SK-N-SH treated with all-trans-retinoic acid at 6 μM for 48 hours (cell line): ENCODE measurements at regions not wholly inside any gene's neighbourhood (a gene's known extent, or its start where the extent isn't known, plus 50 kb on each side); places are given as distances from the start of the nearest gene placed in this dataset.

Experiments used
- CREB5 ChIP-seq: fragments of 250-450 bp; sonication (Bioruptor Pico); IDR thresholded peaks from 2 replicates; pipeline ENCODE4 v1.5.1; 2020; ENCODE audit warnings: low read depth, mild to moderate bottlenecking, moderate library complexity
- CSDC2 ChIP-seq: fragments of 250-450 bp; sonication (Bioruptor Pico); IDR thresholded peaks from 2 replicates; pipeline ENCODE4 v1.5.0; 2020; ENCODE audit warnings: mild to moderate bottlenecking, moderate library complexity
- GLIS3 ChIP-seq: fragments of 250-450 bp; sonication (Bioruptor Pico); IDR thresholded peaks from 2 replicates; pipeline ENCODE4 v1.5.0; 2020; ENCODE audit warnings: mild to moderate bottlenecking, moderate library complexity
- ISL1 ChIP-seq: fragments of 250-450 bp; sonication (Bioruptor Pico); IDR thresholded peaks from 2 replicates; pipeline ENCODE4 v2.1.2; 2022; ENCODE audit warnings: mild to moderate bottlenecking, moderate library complexity
- RARB ChIP-seq: fragments of 250-450 bp; sonication (Bioruptor Pico); IDR thresholded peaks from 2 replicates; pipeline ENCODE4 v1.8.0; 2021; ENCODE audit warnings: mild to moderate bottlenecking, moderate library complexity
- SNAI2 ChIP-seq: fragments of 250-450 bp; sonication (Bioruptor Pico); IDR thresholded peaks from 2 replicates; pipeline ENCODE4 v1.5.0; 2020; ENCODE audit warnings: mild to moderate bottlenecking, moderate library complexity
- TOX ChIP-seq: fragments of 250-450 bp; sonication (Bioruptor Pico); IDR thresholded peaks from 2 replicates; pipeline ENCODE4 v1.8.0; 2021; ENCODE audit warnings: mild to moderate bottlenecking, moderate library complexity, borderline replicate concordance
- ZFP3 ChIP-seq: fragments of 250-450 bp; sonication (Bioruptor Pico); IDR thresholded peaks from 2 replicates; pipeline ENCODE4 v1.5.0; 2020; ENCODE audit warnings: mild to moderate bottlenecking, moderate library complexity
- ZFP30 ChIP-seq: fragments of 450-650 bp; formaldehyde crosslinking; IDR thresholded peaks from 2 replicates; pipeline ENCODE4 v1.5.0; 2022; ENCODE audit warnings: mild to moderate bottlenecking, moderate library complexity
- ZNF565 ChIP-seq: fragments of 450-650 bp; formaldehyde crosslinking; conservative IDR thresholded peaks from 2 replicates; pipeline ENCODE4 v1.5.0; 2020; ENCODE audit warnings: low read depth, mild to moderate bottlenecking, moderate library complexity

DNA sequence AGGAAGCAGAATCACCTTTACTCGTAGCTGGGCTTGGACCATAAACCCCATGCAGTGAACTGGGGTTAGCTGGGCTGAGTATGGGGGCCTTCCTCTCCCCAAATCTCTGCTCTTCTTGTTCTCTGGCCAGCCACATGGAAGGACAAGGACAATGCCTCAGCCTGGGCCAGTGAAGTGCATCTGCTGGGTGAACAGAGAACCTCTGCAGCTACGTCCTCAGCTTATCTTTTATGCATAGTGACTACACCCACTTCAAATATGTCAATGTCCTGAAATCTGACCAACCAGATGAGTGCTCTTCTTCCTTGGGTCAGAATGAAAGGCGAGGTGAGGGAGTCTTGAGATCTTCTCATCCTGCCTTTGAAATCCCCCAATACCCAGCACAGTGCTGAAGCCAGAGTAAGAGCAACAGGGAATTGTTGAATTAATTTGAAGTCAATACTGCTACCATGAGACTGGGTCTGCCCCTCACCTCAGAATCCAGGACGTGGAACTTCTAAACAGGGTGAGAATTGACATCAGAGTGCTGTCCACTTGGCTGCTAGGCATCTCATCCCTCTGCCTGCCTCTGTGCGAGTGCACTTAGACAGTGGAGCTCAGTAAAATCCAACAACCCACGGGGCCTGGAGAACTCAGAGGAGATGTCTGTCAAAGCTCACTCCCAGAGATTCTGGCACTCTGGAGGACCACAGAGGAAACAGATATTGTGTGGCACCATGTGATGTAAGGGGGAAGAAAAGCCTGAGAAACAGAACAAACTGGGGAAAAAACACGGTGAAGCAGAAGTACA is 99.0 kb downstream of the IER5 start:
- TF ChIP-seq CREB5: no peak
- no peak for TF ChIP-seq SNAI2
- no peak for TF ChIP-seq GLIS3 (CRISPR knock-in tag)
- TF ChIP-seq CSDC2: no peak
- no peak for TF ChIP-seq ZFP3
- no peak for TF ChIP-seq ISL1
- TF ChIP-seq ZNF565 (CRISPR knock-in tag): no peak
- TF ChIP-seq RARB (CRISPR knock-in tag): no peak
- TF ChIP-seq ZFP30 (CRISPR knock-in tag): no peak
- no peak for TF ChIP-seq TOX (CRISPR knock-in tag)
